ENCODE measurements at regions not wholly inside any gene's neighbourhood (a gene's known extent, or its start where the extent isn't known, plus 50 kb on each side); places are given as distances from the start of the nearest gene placed in this dataset.

- H3K79me2 ChIP-seq (ENCODE audit: insufficient read depth, low read length), result no peaks in the 10 kb centered on the region
- no peaks in the 10 kb centered on the region for H3K4me1 ChIP-seq (ENCODE audit: insufficient read depth, low read length)
- H3K27me3 ChIP-seq (ENCODE audit: insufficient read depth, low read length, poor library complexity), result no peaks in the 10 kb centered on the region
- no peaks in the 10 kb centered on the region for H3K36me3 ChIP-seq (ENCODE audit: insufficient read depth, low read length)
- no peak overlapping the region for H2AFZ ChIP-seq (ENCODE audit: low read depth, low read length)
- no peaks in the 10 kb centered on the region; the same call in 1 of the 2 replicates for H4K20me1 ChIP-seq (ENCODE audit: insufficient read depth, low read length)
- H3K4me3 ChIP-seq (ENCODE audit: low read depth in 1 of 2, low read length in 2 of 2), result no peak overlapping the region
- TF ChIP-seq CTCF (IDR thresholded peaks at IDR 0.05; ENCODE audit: borderline replicate concordance, extremely low read depth, low read length, poor library complexity, severe bottlenecking), result no peak
- TF ChIP-seq EZH2 (IDR thresholded peaks at IDR 0.05; ENCODE audit: borderline replicate concordance, low read depth, low read length, severe bottlenecking), result no peak
- no peak overlapping the region for H3K4me2 ChIP-seq (ENCODE audit: insufficient read depth, low read length)
- no peak for ATAC-seq (ENCODE audit: insufficient read depth, low read depth)
- no peak overlapping the region for H3K27ac ChIP-seq (ENCODE audit: low read length)
- no peak for DNase-seq
- no peak overlapping the region for H3K9ac ChIP-seq (ENCODE audit: low read depth, low read length)
- H3K9me3 ChIP-seq (ENCODE audit: insufficient read depth, low read length, severe bottlenecking), result no peaks in the 10 kb centered on the region
These were observed 252.3 kb upstream of the LRTM1 start for GRCh38 chr3:55180161-55180560.

DNA sequence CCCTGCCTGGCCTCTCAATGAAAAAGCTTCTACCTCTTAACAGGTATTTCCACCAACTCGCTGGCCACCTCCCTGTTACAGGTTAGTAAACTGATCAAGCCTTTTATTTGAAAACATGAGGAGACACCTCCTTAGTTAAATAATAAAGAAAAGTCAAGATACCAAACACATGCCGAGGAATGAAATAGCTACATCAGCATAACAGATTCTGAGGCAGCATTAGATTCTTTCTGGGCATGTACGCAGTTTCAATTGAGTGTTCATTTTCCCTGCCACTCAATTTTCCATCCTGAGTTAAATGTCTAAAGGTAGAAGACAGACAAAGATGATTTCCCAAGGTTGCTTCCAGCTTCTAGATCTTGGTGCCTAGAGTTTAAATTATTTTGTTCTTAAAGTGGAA lies 250.5 kb upstream of the LRTM1 start:
- Histone ChIP-seq H4K20me1 (ENCODE audit: insufficient read depth, low read length) (no peaks in the 10 kb centered on the region; the same call in 1 of the 2 replicates), H3K9ac (ENCODE audit: low read depth, low read length) (no peak overlapping the region), H3K4me2 (ENCODE audit: insufficient read depth, low read length) (no peak overlapping the region), H3K79me2 (ENCODE audit: insufficient read depth, low read length) (no peaks in the 10 kb centered on the region), H3K4me3 (ENCODE audit: low read depth in 1 of 2, low read length in 2 of 2) (no peak overlapping the region), H2AFZ (ENCODE audit: low read depth, low read length) (no peak overlapping the region), H3K9me3 (ENCODE audit: insufficient read depth, low read length, severe bottlenecking) (no peaks in the 10 kb centered on the region), H3K27me3 (ENCODE audit: insufficient read depth, low read length, poor library complexity) (no peaks in the 10 kb centered on the region), H3K27ac (ENCODE audit: low read length) (no peak overlapping the region), H3K36me3 (ENCODE audit: insufficient read depth, low read length) (no peaks in the 10 kb centered on the region), H3K4me1 (ENCODE audit: insufficient read depth, low read length) (no peaks in the 10 kb centered on the region)
- ATAC-seq (ENCODE audit: insufficient read depth, low read depth), result no peak
- no peak for DNase-seq
- TF ChIP-seq CTCF (IDR thresholded peaks at IDR 0.05; ENCODE audit: borderline replicate concordance, extremely low read depth, low read length, poor library complexity, severe bottlenecking) (no peak), EZH2 (IDR thresholded peaks at IDR 0.05; ENCODE audit: borderline replicate concordance, low read depth, low read length, severe bottlenecking) (no peak)

GRCh38 chr3:55177749-55178148 lies 249.9 kb upstream of the LRTM1 start:
- Histone ChIP-seq H3K4me3 (ENCODE audit: low read depth in 1 of 2, low read length in 2 of 2) (no peak overlapping the region), H3K27me3 (ENCODE audit: insufficient read depth, low read length, poor library complexity) (no peaks in the 10 kb centered on the region), H3K27ac (ENCODE audit: low read length) (no peak overlapping the region), H4K20me1 (ENCODE audit: insufficient read depth, low read length) (no peaks in the 10 kb centered on the region; the same call in 1 of the 2 replicates), H3K9me3 (ENCODE audit: insufficient read depth, low read length, severe bottlenecking) (no peaks in the 10 kb centered on the region), H3K36me3 (ENCODE audit: insufficient read depth, low read length) (no peaks in the 10 kb centered on the region), H3K9ac (ENCODE audit: low read depth, low read length) (no peak overlapping the region), H2AFZ (ENCODE audit: low read depth, low read length) (no peak overlapping the region), H3K4me2 (ENCODE audit: insufficient read depth, low read length) (no peak overlapping the region), H3K4me1 (ENCODE audit: insufficient read depth, low read length) (no peaks in the 10 kb centered on the region), H3K79me2 (ENCODE audit: insufficient read depth, low read length) (no peaks in the 10 kb centered on the region)
- no peak for ATAC-seq (ENCODE audit: insufficient read depth, low read depth)
- no peak for DNase-seq
- TF ChIP-seq EZH2 (IDR thresholded peaks at IDR 0.05; ENCODE audit: borderline replicate concordance, low read depth, low read length, severe bottlenecking) (no peak), CTCF (IDR thresholded peaks at IDR 0.05; ENCODE audit: borderline replicate concordance, extremely low read depth, low read length, poor library complexity, severe bottlenecking) (no peak)

DNA sequence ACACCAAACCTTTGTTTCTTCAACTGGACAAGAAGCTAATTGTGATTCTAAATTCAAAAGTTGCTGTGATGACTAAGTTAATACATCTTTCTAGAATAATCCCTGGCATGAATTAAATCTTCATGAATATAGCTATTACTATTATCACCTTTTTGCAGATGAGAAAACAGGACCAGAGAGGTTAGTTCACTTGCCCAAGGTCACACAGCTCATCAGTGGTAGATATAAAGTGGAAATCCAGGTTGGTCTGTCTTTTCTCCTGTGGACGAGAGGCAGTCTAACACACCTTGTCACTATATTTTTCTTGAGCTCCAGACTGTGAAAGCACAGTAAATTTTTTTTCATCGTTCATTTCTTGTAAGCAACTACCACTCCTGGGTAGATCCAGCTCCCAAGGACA lies 247.6 kb upstream of the LRTM1 start:
- Histone ChIP-seq H3K4me3 (ENCODE audit: low read depth in 1 of 2, low read length in 2 of 2) (no peak overlapping the region), H4K20me1 (ENCODE audit: insufficient read depth, low read length) (no peaks in the 10 kb centered on the region; the same call in 1 of the 2 replicates), H3K4me1 (ENCODE audit: insufficient read depth, low read length) (no peaks in the 10 kb centered on the region), H3K36me3 (ENCODE audit: insufficient read depth, low read length) (no peaks in the 10 kb centered on the region), H3K4me2 (ENCODE audit: insufficient read depth, low read length) (no peak overlapping the region), H3K79me2 (ENCODE audit: insufficient read depth, low read length) (no peaks in the 10 kb centered on the region), H3K27me3 (ENCODE audit: insufficient read depth, low read length, poor library complexity) (no peaks in the 10 kb centered on the region), H3K9ac (ENCODE audit: low read depth, low read length) (no peak overlapping the region), H3K27ac (ENCODE audit: low read length) (no peak overlapping the region), H3K9me3 (ENCODE audit: insufficient read depth, low read length, severe bottlenecking) (no peaks in the 10 kb centered on the region), H2AFZ (ENCODE audit: low read depth, low read length) (no peak overlapping the region)
- TF ChIP-seq EZH2 (IDR thresholded peaks at IDR 0.05; ENCODE audit: borderline replicate concordance, low read depth, low read length, severe bottlenecking), result no peak
- no peak for TF ChIP-seq CTCF (IDR thresholded peaks at IDR 0.05; ENCODE audit: borderline replicate concordance, extremely low read depth, low read length, poor library complexity, severe bottlenecking)
- DNase-seq (no peak), ATAC-seq (ENCODE audit: insufficient read depth, low read depth) (no peak)

Measured in DND-41 (cell line).